ENCODE measurements at regions not wholly inside any gene's neighbourhood (a gene's known extent, or its start where the extent isn't known, plus 50 kb on each side); places are given as distances from the start of the nearest gene placed in this dataset.

DNA sequence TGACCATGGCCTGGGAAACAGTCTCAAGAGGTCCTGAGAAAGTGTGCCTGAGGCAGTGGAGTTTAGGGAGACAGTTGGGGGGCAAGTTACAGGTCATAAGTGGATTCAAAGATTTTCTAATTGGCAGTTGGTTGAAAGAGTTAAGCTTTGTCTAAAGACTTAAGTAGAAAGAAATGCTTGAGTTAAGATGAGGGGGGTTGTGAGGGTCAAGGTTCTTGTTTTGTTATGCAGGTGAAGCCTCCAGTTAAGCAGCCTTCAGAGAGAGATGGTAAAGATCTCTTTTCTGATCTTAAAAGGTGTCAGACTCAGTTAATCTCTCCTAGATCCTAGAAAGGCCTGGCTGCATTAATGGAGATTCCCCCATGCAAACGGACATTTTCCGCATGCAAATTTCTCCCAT lies 356.3 kb upstream of the C2CD4B start:
- H3K27me3 ChIP-seq (ENCODE audit: control insufficient read depth, insufficient read depth, low read length, poor library complexity, severe bottlenecking), result no peaks in the 10 kb centered on the region
- 10% methylated on average over 2 of the region's 2 CpGs; no CpG with 5 or more reads in 1 of the 2 experiments for WGBS, 2 experiments (ENCODE audit: insufficient coverage in 1 of 2, insufficient read length in 1 of 2)
- peak overlapping the region; percentile 48 for H3K27ac ChIP-seq (ENCODE audit: low read depth, low read length)
- peaks cover 44% of the 10 kb centered on the region for H3K4me1 ChIP-seq (ENCODE audit: control insufficient read depth, insufficient read depth, low read length)
- no peaks in the 10 kb centered on the region for H3K36me3 ChIP-seq (ENCODE audit: control insufficient read depth, insufficient read depth, low read length)
- DNase-seq, result peak; percentile 54
- H3K9me3 Mint-ChIP-seq, result no peaks in the 10 kb centered on the region
- H3K27me3 Mint-ChIP-seq (ENCODE audit: insufficient read depth), result no peaks in the 10 kb centered on the region
- no peaks in the 10 kb centered on the region for H3K9me3 ChIP-seq (ENCODE audit: control insufficient read depth, low read length)
- peaks cover 9% of the 10 kb centered on the region for H3K36me3 Mint-ChIP-seq (ENCODE audit: low read depth)
- peak overlapping the region; percentile 70 for H3K9ac ChIP-seq (ENCODE audit: extremely low read depth, low read length, poor library complexity, severe bottlenecking)
- TF ChIP-seq CTCF (conservative IDR thresholded peaks at IDR 0.05), result no peak
- peak overlapping the region; percentile 11 for H3K4me3 Mint-ChIP-seq
- peak overlapping the region; percentile 94 for H3K27ac Mint-ChIP-seq
- peak overlapping the region; percentile 59 for H3K4me3 ChIP-seq (ENCODE audit: low read length)
- peaks cover 61% of the 10 kb centered on the region for H3K4me1 Mint-ChIP-seq

DNA sequence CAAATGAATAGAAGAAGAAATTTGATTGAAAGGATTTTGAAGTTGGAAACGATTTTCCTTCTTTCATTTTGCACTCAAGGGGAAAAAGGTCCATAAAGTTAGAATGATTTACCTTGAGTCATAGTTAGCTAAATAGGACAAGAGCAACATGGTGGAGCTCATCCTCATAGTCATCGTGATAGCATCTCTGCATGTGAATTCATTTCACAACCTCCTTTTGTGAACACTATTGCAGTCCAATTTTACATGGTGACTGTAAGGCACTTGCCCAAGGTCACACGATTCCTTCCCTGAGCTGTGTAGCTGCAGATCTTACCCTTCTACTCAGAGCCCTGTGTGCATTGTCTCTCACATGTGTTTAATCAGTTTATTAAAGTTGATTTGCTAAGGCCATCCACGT lies 359.8 kb upstream of the C2CD4B start:
- 88 to 93% methylated on average over 3 to 4 of the region's 4 CpGs for WGBS, 2 experiments (ENCODE audit: insufficient coverage in 1 of 2, insufficient read length in 1 of 2)
- Histone ChIP-seq H3K9ac (ENCODE audit: extremely low read depth, low read length, poor library complexity, severe bottlenecking) (no peak overlapping the region), H3K4me3 (ENCODE audit: low read length) (no peak overlapping the region), H3K9me3 (ENCODE audit: control insufficient read depth, low read length) (no peaks in the 10 kb centered on the region), H3K27ac (ENCODE audit: low read depth, low read length) (no peak overlapping the region), H3K36me3 (ENCODE audit: control insufficient read depth, insufficient read depth, low read length) (no peaks in the 10 kb centered on the region), H3K4me1 (ENCODE audit: control insufficient read depth, insufficient read depth, low read length) (peaks cover 36% of the 10 kb centered on the region), H3K27me3 (ENCODE audit: control insufficient read depth, insufficient read depth, low read length, poor library complexity, severe bottlenecking) (no peaks in the 10 kb centered on the region)
- Mint-ChIP-seq H3K4me3 (no peak overlapping the region), H3K9me3 (no peaks in the 10 kb centered on the region), H3K36me3 (ENCODE audit: low read depth) (peaks cover 9% of the 10 kb centered on the region), H3K27me3 (ENCODE audit: insufficient read depth) (no peaks in the 10 kb centered on the region), H3K4me1 (peaks cover 50% of the 10 kb centered on the region), H3K27ac (no peak overlapping the region)
- no peak for TF ChIP-seq CTCF (conservative IDR thresholded peaks at IDR 0.05)
- DNase-seq, result no peak

- H3K9ac ChIP-seq (ENCODE audit: extremely low read depth, low read length, poor library complexity, severe bottlenecking), result no peak overlapping the region
- no peak overlapping the region for H3K27ac ChIP-seq (ENCODE audit: low read depth, low read length)
- peaks cover 21% of the 10 kb centered on the region for H3K4me1 ChIP-seq (ENCODE audit: control insufficient read depth, insufficient read depth, low read length)
- Mint-ChIP-seq H3K27me3 (ENCODE audit: insufficient read depth) (no peaks in the 10 kb centered on the region), H3K27ac (no peak overlapping the region), H3K4me1 (peaks cover 30% of the 10 kb centered on the region), H3K4me3 (no peak overlapping the region), H3K9me3 (no peaks in the 10 kb centered on the region), H3K36me3 (ENCODE audit: low read depth) (peaks cover 18% of the 10 kb centered on the region)
- H3K4me3 ChIP-seq (ENCODE audit: low read length), result no peak overlapping the region
- H3K9me3 ChIP-seq (ENCODE audit: control insufficient read depth, low read length), result peaks cover 3% of the 10 kb centered on the region
- no peak for TF ChIP-seq CTCF (conservative IDR thresholded peaks at IDR 0.05)
- no peak for DNase-seq
- no peaks in the 10 kb centered on the region for H3K27me3 ChIP-seq (ENCODE audit: control insufficient read depth, insufficient read depth, low read length, poor library complexity, severe bottlenecking)
- no peaks in the 10 kb centered on the region for H3K36me3 ChIP-seq (ENCODE audit: control insufficient read depth, insufficient read depth, low read length)
- WGBS, 2 experiments (ENCODE audit: insufficient coverage in 1 of 2, insufficient read length in 1 of 2), result 82 to 89% methylated on average over 2 of the region's 2 CpGs
Observed at GRCh38 chr15:62527387-62527786, 362.3 kb upstream of the C2CD4B start.

Measured in endodermal cell (in vitro differentiated cells).